HG02938 (cell line): ENCODE measurements at regions not wholly inside any gene's neighbourhood (a gene's known extent, or its start where the extent isn't known, plus 50 kb on each side); places are given as distances from the start of the nearest gene placed in this dataset.
"Not testable (repeated sequence)": the region's sequence is repeated elsewhere in the genome, so short reads cannot be mapped to it uniquely, and the experiment has no call there.

Source experiments
- ATAC-seq: cut with Tn5 transposase; IDR thresholded peaks from one replicate; pipeline ENCODE4 v1.9.1; 2021; ENCODE audit warnings: mild to moderate bottlenecking, moderate library complexity; ENCODE audit not compliant: unreplicated experiment

- not testable (repeated sequence) for ATAC-seq
Observed at GRCh38 chr9:7626571-7627029, 173.0 kb downstream of the DMAC1 start.

- no peak for ATAC-seq
Observed at GRCh38 chr9:7622481-7622880, 177.1 kb downstream of the DMAC1 start.

GRCh38 chr9:7615344-7615743 lies 184.2 kb downstream of the DMAC1 start:
- ATAC-seq: no peak

- no peak for ATAC-seq
Observed at GRCh38 chr9:7613931-7614330, 185.6 kb downstream of the DMAC1 start.

- ATAC-seq: no peak
Observed at GRCh38 chr9:7608261-7608660, 191.3 kb downstream of the DMAC1 start.

GRCh38 chr9:7607421-7607820 lies 192.2 kb downstream of the DMAC1 start:
- ATAC-seq: no peak

GRCh38 chr9:7606591-7606990 lies 193.0 kb downstream of the DMAC1 start:
- ATAC-seq: no peak

GRCh38 chr9:7601739-7602138 lies 197.8 kb downstream of the DMAC1 start:
- ATAC-seq: no peak

- no peak for ATAC-seq
Observed at GRCh38 chr9:7597716-7598115, 201.9 kb downstream of the DMAC1 start.

- ATAC-seq: no peak
Observed at GRCh38 chr9:7592321-7593316, 207.0 kb downstream of the DMAC1 start.

GRCh38 chr9:7591501-7591900 lies 208.1 kb downstream of the DMAC1 start:
- ATAC-seq: no peak

GRCh38 chr9:7580568-7580967 lies 219.0 kb downstream of the DMAC1 start:
- ATAC-seq: no peak

GRCh38 chr9:7579351-7579750 lies 220.2 kb downstream of the DMAC1 start:
- ATAC-seq: no peak

- ATAC-seq: no peak
Observed at GRCh38 chr9:7578951-7579350, 220.6 kb downstream of the DMAC1 start.

- peak; percentile 97 for ATAC-seq
Observed at GRCh38 chr9:7570107-7570720, 229.4 kb downstream of the DMAC1 start.

GRCh38 chr9:7567687-7568086 lies 231.9 kb downstream of the DMAC1 start:
- no peak for ATAC-seq

GRCh38 chr9:7561527-7562080 lies 238.0 kb downstream of the DMAC1 start:
- ATAC-seq: no peak

- no peak for ATAC-seq
Observed at GRCh38 chr9:7560669-7561305, 238.8 kb downstream of the DMAC1 start.

- ATAC-seq: no peak
Observed at GRCh38 chr9:7554699-7555098, 244.9 kb downstream of the DMAC1 start.

GRCh38 chr9:7552706-7553105 lies 246.9 kb downstream of the DMAC1 start:
- ATAC-seq: not testable (repeated sequence)

- ATAC-seq: no peak
Observed at GRCh38 chr9:7549249-7549648, 250.3 kb downstream of the DMAC1 start.
